Hepatocyte (in vitro differentiated cells): ENCODE measurements at regions not wholly inside any gene's neighbourhood (a gene's known extent, or its start where the extent isn't known, plus 50 kb on each side); places are given as distances from the start of the nearest gene placed in this dataset.

Source experiments
- DNase-seq: peaks from one replicate; pipeline ENCODE4 v3.0.0-alpha.2; 2016; ENCODE audit warnings: low spot score
- H2AFZ ChIP-seq: fragments of 200-600 bp; sonication (generic); 2 replicates; pipeline ENCODE4 v1.6.0; 2016; ENCODE audit warnings: antibody characterized with exemption, mild to moderate bottlenecking
- H3K27ac ChIP-seq: fragments of 200-600 bp; sonication (generic); 2 replicates; pipeline ENCODE4 v1.5.1; 2016; ENCODE audit warnings: mild to moderate bottlenecking
- H3K27me3 ChIP-seq: fragments of 200-600 bp; sonication (generic); 2 replicates; pipeline ENCODE4 v1.6.1; 2016
- H3K36me3 ChIP-seq: fragments of 200-600 bp; sonication (generic); replicated peaks from 2 replicates; pipeline ENCODE4 v1.5.1; 2016; ENCODE audit warnings: low read depth; ENCODE audit not compliant: insufficient read depth
- H3K4me1 ChIP-seq: fragments of 200-600 bp; sonication (generic); 2 replicates; pipeline ENCODE4 v1.5.1; 2016; ENCODE audit warnings: mild to moderate bottlenecking, moderate library complexity; ENCODE audit not compliant: insufficient read depth
- H3K4me2 ChIP-seq: fragments of 200-600 bp; sonication (generic); 2 replicates; pipeline ENCODE4 v1.6.0; 2016
- H3K4me3 ChIP-seq: fragments of 200-600 bp; sonication (generic); 2 replicates; pipeline ENCODE4 v1.5.1; 2016; ENCODE audit warnings: mild to moderate bottlenecking
- H3K79me2 ChIP-seq: fragments of 200-600 bp; sonication (generic); 2 replicates; pipeline ENCODE4 v1.6.0; 2017; ENCODE audit warnings: mild to moderate bottlenecking
- H3K9me2 ChIP-seq: fragments of 200-600 bp; sonication (generic); replicated peaks from 2 replicates; pipeline ENCODE4 v1.6.0; 2017; ENCODE audit warnings: mild to moderate bottlenecking; ENCODE audit not compliant: insufficient read depth
- H3K9me3 ChIP-seq: fragments of 200-600 bp; sonication (generic); 2 replicates; pipeline ENCODE4 v1.5.1; 2016; ENCODE audit warnings: low read depth, mild to moderate bottlenecking
- H4K20me1 ChIP-seq: fragments of 200-600 bp; sonication (generic); 2 replicates; pipeline ENCODE4 v1.6.0; 2016; ENCODE audit warnings: mild to moderate bottlenecking; ENCODE audit not compliant: insufficient read depth, poor library complexity, severe bottlenecking
- CTCF ChIP-seq: fragments of 200-600 bp; sonication (generic); IDR thresholded peaks from 2 replicates; pipeline ENCODE4 v1.5.1; 2016; ENCODE audit warnings: antibody characterized with exemption, mild to moderate bottlenecking; ENCODE audit not compliant: poor library complexity
- EZH2 ChIP-seq: fragments of 200-600 bp; sonication (generic); IDR thresholded peaks from 2 replicates; pipeline ENCODE4 v1.6.1; 2016; ENCODE audit warnings: antibody characterized with exemption, mild to moderate bottlenecking, borderline replicate concordance
- EZH2phosphoT487 ChIP-seq: fragments of 200-600 bp; sonication (generic); IDR thresholded peaks from one replicate; pipeline ENCODE4 v1.6.1; 2018; ENCODE audit warnings: antibody characterized with exemption, mild to moderate bottlenecking, low read depth, moderate library complexity; ENCODE audit not compliant: unreplicated experiment, severe bottlenecking
- WGBS: methylation state at CpG from one replicate; pipeline ENCODE4 v1.1.6; 2016; ENCODE audit warnings: low lambda C conversion rate; ENCODE audit errors: missing lambda C conversion rate; 5-methylcytosine and 5-hydroxymethylcytosine counted together

GRCh38 chr9:23307731-23308513 is 518.1 kb downstream of the ELAVL2 start:
- no peak overlapping the region for H3K27ac ChIP-seq
- 77% methylated on average over 5 of the region's 5 CpGs for WGBS
- H3K4me2 ChIP-seq, result no peak overlapping the region
- H3K9me3 ChIP-seq, result no peaks in the 10 kb centered on the region
- no peak for DNase-seq
- H4K20me1 ChIP-seq, result no peaks in the 10 kb centered on the region
- H3K4me1 ChIP-seq, result no peaks in the 10 kb centered on the region
- H2AFZ ChIP-seq, result no peak overlapping the region
- no peaks in the 10 kb centered on the region for H3K9me2 ChIP-seq
- H3K79me2 ChIP-seq, result no peaks in the 10 kb centered on the region
- TF ChIP-seq EZH2phosphoT487 (no peak), EZH2 (no peak), CTCF (no peak)
- H3K4me3 ChIP-seq, result no peak overlapping the region
- H3K36me3 ChIP-seq, result no peaks in the 10 kb centered on the region
- H3K27me3 ChIP-seq, result no peaks in the 10 kb centered on the region

GRCh38 chr9:23309800-23310199 is 516.2 kb downstream of the ELAVL2 start:
- H3K4me1 ChIP-seq, result no peaks in the 10 kb centered on the region
- H3K9me2 ChIP-seq, result no peaks in the 10 kb centered on the region
- H2AFZ ChIP-seq, result no peak overlapping the region
- no peaks in the 10 kb centered on the region for H3K79me2 ChIP-seq
- no peak overlapping the region for H3K27ac ChIP-seq
- TF ChIP-seq EZH2phosphoT487 (no peak), EZH2 (no peak), CTCF (no peak)
- H3K36me3 ChIP-seq, result no peaks in the 10 kb centered on the region
- no peaks in the 10 kb centered on the region for H3K27me3 ChIP-seq
- DNase-seq, result no peak
- H3K4me2 ChIP-seq, result no peak overlapping the region
- no peaks in the 10 kb centered on the region for H4K20me1 ChIP-seq
- H3K9me3 ChIP-seq, result no peaks in the 10 kb centered on the region
- H3K4me3 ChIP-seq, result no peak overlapping the region

- WGBS, result 81% methylated on average over 4 of the region's 4 CpGs
- Histone ChIP-seq H3K27ac (no peak overlapping the region), H3K4me3 (no peak overlapping the region), H2AFZ (no peak overlapping the region), H4K20me1 (no peaks in the 10 kb centered on the region), H3K9me3 (no peaks in the 10 kb centered on the region), H3K36me3 (no peaks in the 10 kb centered on the region), H3K9me2 (no peaks in the 10 kb centered on the region), H3K27me3 (no peaks in the 10 kb centered on the region), H3K4me2 (no peak overlapping the region), H3K4me1 (no peaks in the 10 kb centered on the region), H3K79me2 (no peaks in the 10 kb centered on the region)
- no peak for DNase-seq
- TF ChIP-seq CTCF (no peak), EZH2phosphoT487 (no peak), EZH2 (no peak)
Observed at GRCh38 chr9:23314247-23314646, 511.8 kb downstream of the ELAVL2 start.

GRCh38 chr9:23319092-23319491 is 506.9 kb downstream of the ELAVL2 start:
- H3K79me2 ChIP-seq, result no peaks in the 10 kb centered on the region
- no peak overlapping the region for H3K4me3 ChIP-seq
- H3K4me1 ChIP-seq, result peaks cover 5% of the 10 kb centered on the region
- no peak overlapping the region for H3K27ac ChIP-seq
- H4K20me1 ChIP-seq, result no peaks in the 10 kb centered on the region
- no peaks in the 10 kb centered on the region for H3K36me3 ChIP-seq
- no peak overlapping the region for H2AFZ ChIP-seq
- no peaks in the 10 kb centered on the region for H3K9me2 ChIP-seq
- DNase-seq, result no peak
- H3K9me3 ChIP-seq, result no peaks in the 10 kb centered on the region
- no peak for TF ChIP-seq CTCF
- no peak for TF ChIP-seq EZH2
- TF ChIP-seq EZH2phosphoT487, result no peak
- H3K4me2 ChIP-seq, result no peak overlapping the region
- no peaks in the 10 kb centered on the region for H3K27me3 ChIP-seq
